Renal cortex interstitium (tissue), 11 donors: ENCODE measurements at regions not wholly inside any gene's neighbourhood (a gene's known extent, or its start where the extent isn't known, plus 50 kb on each side); places are given as distances from the start of the nearest gene placed in this dataset.
"Not testable (repeated sequence)": the region's sequence is repeated elsewhere in the genome, so short reads cannot be mapped to it uniquely, and the experiment has no call there.

ENCODE experiments used
- DNase-seq, 11 donors: peaks; one replicate each; pipeline ENCODE4 v3.0.0-alpha.2; 2013; ENCODE audit warnings: low read depth in 9 of 11, low spot score in 4 of 11; ENCODE audit errors: extremely low read depth in 1 of 11

DNA sequence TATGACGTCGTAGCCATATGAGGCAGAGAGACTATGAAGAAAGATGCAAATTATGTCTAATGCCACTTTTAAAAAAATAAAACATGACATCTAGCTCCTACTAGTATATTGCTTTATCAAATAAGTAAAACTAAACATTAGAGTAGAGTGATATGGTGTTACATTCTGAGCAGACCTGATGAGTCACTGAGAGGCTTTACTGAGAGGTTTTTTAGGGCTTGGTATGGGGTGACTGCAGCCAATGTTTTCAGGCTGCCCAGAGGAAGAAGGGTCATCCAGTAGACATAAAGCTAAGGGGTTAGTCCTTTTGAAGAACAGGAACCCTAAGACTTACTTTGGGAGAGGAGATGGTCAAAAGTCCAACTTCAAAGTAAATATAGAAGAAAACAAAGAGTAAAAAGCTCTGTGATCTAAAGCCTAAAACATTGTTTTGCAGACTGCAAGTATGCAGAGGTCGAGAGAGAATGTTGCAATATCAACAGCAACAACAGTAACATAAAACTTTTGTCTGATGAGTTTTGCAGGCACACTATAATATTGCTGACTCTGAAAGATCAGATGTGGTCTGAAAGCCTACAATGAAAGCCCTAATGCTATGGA is 774.7 kb downstream of the TMTC2 start:
- DNase-seq = no peak

DNA sequence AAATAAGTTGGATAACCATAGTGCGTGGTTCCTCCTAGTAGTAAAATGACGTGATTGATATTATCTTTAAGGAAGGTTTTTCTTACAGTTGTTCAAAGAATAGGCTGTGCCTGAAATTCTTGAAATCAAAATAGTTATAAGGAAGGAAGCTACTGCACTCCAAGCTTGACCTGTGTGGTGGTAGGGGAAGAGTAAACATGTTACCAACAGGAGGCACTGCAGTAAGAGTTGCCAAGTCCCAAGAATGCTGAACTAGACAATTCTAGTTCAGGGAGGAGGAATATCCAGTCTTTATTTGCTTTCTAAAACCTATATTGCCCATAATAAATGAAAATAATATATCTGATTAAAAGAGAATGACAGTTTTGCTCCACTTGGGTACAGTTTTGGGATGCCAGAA is 764.5 kb downstream of the TMTC2 start:
- DNase-seq = no peak

DNA sequence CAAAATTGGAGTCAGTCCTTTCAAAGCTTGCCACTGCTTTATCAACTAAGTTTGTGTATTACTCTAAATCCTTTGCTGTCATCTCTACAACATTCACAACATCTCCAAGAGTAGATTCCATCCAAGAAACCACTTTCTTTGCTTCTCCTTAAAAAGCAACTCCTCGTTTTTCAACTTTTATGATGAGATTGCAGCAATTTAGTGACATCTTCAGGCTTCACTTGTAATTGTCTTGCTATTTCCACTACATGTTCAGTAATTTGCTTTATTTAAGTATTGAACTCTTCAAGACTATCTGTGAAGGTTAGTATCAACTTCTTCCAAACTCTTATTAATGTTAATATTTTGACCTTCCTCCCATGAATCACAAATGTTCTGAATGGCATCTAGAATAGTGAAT is 747.9 kb downstream of the TMTC2 start:
- DNase-seq = no peak

DNA sequence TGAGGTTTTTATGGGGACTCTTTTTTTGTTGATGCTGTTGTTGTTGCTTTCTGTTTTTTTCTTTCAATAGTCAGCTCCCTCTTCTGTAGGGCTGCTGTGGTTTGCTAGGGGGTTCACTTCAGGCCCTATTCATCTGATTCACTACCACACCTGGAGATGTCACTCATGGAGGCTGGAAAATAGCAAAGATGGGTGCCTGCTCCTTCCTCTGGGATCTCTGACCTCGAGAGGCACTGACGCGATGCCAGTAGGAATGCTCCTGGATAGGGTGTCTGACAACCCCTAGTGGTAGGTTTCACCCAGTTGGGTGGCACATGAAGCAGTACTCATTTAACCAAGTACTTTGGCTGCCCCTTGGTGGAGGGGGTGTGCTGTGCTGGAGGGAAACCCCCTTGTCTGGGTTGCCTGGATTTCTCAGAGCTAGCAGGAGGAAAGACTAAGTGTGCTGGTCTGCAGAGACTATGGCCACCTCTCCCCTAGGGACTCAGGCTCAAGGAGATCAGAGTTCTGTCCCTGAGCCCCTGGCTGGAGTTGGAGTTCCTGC is 745.5 kb downstream of the TMTC2 start:
- DNase-seq = no peak

DNA sequence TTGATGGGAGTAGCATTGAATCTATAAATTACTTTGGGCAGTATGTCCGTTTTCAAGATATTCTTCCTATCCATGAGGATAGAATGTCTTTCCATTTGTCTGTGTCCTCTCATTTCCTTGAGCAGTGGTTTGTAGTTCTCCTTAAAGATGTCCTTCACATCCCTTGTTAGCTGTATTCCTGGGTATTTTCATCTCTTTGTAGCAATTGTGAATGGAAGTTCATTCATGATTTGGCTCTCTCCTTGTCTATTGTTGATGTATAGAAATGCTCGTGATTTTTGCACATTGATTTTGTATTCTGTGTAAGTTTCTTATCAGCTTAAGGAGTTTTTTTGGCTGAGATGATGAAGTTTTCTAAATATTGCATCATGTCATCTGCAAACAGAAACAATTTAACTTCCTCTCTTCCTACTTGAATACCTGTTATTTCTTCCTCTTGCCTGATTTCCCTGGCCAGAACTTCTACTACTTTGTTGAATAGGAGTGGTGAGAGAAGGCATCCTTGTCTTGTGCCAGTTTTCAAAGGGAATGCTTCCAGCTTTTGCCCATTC is 741.0 kb downstream of the TMTC2 start:
- not testable (repeated sequence) for DNase-seq

DNA sequence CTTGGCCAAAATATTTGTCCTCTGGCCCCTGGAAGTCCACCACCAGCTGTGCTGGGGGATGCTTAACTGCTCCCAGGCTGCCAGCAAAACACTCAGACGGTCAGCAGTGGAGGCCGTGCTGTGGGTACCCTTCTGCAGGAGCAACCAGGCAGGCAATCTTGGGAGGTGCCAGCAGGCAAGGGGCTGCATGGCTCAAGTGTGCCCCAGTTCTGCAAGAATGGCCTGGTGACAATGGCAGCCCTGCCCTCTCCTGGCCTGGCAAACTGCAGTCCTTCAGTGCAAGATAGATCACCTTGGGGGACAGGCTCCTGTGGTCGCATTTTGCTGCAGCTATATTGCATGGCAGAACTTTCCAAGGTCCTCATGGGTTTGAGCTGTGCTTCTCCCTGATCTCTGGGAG is 728.3 kb downstream of the TMTC2 start:
- no peak for DNase-seq

DNA sequence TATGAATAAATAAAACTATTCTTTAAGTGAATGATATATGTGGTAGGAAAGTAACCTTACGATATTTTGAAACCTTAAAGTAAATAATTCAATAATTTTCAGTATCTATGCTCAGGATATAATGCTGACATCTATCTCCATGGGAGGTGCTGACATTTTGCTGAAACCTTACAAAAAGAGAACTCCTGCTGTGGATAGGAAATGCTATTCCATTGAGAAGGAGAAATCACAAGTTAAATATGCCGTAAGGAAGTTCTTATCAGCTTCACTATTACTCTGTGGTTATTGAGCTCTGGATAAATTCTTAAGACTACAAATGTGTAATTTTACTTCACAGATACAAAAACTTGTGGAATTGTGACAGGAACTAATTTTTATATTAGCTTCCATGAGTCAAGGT is 722.1 kb downstream of the TMTC2 start:
- DNase-seq = no peak

DNA sequence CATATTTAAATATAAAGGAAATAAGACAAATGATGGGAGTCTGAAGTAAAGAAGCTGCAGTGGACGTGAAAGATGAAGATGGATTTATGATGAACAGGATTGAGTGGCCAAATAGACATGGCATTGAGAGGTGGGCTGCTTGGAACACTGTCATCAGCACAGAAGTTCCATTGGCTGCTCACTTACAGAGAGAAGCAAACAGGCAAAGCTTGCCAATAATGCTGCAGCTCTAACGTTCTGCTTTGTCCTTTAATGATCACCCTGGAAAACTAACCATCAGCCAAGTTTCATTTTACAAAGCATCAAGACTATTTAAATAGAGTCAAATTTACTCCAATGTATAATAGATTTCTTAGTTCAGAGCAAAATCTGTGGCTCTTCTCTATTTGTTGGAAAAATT is 721.4 kb downstream of the TMTC2 start:
- no peak for DNase-seq

DNA sequence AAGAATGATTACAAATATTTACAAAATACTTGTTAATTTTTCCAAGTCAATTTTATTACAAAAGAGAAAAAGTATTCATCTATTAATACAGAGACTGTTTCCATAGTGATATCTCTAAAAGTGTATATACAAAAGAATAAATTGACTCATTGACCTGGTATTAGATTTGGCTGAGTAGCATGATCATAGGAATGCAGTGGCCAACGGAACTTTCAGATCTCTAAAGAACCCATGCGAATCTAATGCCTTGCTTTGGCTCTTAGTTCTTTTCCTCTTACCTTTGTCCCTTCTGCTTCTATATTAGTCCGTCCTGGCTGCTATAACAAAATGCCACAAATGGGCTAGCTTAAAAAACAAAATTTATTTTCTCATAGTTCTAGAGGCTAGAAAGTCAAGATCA is 717.8 kb downstream of the TMTC2 start:
- DNase-seq = no peak

DNA sequence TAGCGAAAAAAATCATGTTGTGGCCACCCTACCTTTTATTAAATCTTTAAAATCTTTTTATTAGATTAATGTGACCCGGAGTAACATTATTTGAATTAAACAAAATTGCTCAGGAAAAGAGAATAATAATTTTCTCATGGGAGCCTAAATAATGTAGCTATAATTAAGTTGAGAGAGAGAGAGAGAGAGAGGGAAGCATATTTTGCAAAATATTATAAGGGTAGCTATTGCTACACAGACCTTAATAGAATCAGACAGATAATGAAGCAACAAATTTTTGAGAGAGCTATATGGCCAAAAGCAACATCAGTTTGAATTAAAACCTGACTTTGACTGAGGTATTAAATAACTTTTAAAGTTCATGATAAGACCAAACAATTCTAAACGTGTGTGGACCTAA is 703.5 kb downstream of the TMTC2 start:
- no peak for DNase-seq

DNA sequence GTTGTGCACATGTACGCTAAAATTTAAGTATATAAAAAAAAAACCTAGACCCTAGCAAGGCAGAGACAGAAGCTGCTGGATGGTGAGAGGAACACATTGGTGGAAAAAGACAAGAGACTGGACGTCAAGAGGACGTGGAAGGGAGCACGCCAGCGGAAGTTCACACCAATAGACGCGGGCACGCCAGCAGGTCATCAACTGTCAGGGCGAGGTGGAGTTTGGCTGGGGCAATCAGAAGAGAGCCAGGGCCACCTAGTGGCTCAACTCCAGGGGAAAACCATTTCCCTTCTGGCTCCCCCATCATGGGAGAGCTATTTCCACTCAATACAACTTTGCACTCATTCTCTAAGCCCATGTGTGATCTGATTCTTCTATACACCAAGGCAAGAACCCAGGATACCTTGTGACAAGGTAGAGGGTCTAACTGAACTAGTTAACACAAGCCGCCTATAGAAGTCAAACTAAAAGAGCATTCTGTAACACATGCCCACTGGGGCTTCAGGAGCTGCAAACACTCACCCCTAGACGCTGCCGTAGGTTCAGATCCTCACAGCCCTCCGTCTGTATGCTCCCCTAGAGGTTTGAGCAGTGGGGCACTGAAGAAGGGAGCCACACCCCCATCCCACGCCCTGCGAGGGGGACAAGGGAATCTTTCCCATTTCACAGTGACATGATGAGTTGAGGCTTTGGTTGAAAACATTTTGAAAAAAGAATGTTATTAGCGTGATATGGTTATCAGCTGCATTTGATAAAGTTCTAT is 702.7 kb downstream of the TMTC2 start:
- DNase-seq = peak in 1 of 11 donors; percentile 0

DNA sequence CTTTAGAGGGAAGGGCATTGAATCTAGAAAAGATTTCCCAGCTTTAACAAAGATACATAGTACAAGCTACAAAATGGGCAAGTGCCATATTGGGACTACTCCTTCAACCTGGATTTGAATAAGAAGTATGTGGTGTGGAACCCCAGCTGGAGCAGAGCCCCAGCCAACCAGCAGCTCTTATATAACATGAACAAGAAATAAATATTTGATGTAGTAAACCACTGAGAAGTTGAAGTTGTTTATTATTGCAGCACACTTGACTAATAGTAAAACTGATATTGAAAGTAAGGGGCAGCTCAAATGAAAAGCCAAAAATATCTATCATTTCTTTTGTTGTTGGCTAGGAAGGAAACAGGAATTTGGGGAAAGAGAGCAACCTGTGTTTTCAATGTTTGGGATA is 701.8 kb downstream of the TMTC2 start:
- DNase-seq = no peak

DNA sequence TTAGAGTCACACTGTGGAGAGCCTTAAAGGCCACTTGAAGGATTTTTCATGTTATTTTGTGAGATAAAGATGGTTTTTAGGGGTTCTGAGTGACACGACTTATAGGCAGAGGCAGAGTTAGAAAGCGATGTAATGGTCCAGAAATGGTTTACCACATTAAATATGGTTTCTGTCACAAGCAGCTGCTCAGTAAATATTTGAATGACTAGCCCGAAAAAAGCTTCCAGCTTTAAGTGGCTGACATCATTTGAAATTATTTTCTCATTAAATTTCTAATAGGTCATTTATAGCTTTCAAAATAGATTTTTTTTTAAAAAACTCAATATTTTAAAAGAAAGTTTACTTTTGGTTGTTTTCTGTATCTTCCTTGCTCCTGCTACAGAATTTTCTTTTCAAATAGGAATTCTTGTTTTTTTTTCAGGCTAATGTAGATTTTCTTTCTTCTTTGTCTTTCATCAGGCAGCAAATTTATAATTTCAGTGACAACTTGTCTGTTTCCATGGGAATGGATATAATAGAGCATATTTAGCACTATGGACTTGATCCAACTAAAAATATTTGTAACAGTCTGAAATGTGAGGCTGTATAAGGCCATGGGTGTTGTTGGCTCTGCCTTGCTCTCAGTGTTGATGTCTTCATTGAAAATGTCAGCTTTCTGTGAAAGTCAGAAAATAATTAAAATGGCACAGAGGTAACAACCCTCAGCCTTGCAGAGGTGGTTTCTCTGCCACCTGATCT is 700.0 kb downstream of the TMTC2 start:
- no peak for DNase-seq

DNA sequence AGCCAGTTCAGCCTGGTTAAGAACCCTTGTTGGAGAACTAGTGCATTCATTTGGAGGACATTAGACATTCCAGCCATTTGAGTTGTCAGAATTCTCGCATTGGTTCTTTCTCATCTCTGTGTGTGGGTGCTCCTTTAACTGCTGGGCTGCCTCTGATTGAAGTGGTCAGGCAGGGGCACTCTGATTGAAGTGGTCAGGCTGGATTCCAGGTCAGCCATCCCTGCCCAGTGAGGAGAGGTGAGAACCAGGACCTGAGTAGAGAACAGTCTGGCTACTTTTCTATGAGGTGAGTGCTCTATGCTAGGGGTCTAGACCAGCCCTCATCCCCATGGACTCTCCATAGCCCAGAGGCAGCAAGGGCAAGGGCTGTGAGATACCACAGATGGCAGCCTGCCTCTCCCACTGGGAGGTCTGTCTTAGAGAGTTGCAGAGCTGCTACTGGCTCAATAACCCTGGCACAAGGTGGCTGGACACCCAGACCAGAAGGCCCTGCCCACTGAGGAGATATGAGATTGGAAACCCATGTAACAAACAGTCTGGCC is 691.6 kb downstream of the TMTC2 start:
- DNase-seq = no peak

DNA sequence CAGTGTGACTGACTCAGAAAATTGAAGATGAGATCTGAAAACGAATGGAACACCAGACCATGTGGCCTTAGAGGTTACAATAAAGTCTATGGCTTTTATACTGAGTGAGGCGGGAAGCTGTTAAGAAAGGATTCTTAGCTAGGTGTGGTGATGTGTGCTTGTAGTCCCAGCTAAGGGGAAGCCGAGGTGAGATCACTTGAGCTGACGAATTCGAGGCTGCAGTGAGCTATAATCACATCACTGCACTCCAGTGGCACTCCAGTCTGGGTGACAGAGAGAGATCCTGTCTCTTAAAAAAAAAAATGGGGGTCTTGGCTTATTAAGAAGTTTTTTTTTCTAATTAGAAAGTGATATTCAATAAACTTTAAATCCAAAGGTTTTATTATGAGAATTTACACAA is 678.6 kb downstream of the TMTC2 start:
- no peak for DNase-seq

DNA sequence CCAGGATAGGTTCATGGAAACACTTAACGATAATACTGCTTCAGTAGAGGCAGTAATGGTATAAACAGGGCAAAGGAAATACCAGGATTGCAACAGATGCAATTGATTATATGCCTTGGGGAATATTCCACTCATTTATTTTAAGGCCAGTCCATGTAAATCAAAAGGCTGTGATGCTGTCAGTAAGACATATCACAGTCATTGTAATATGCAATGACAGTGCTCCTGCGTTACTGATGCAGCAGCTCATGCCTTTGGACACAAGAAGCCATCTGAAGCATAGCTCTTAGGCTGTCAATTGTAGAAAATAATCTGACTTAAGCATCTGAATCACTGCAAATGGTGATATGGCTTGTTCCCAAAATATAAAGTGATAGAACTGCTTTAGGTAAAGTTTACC is 674.8 kb downstream of the TMTC2 start:
- no peak for DNase-seq

DNA sequence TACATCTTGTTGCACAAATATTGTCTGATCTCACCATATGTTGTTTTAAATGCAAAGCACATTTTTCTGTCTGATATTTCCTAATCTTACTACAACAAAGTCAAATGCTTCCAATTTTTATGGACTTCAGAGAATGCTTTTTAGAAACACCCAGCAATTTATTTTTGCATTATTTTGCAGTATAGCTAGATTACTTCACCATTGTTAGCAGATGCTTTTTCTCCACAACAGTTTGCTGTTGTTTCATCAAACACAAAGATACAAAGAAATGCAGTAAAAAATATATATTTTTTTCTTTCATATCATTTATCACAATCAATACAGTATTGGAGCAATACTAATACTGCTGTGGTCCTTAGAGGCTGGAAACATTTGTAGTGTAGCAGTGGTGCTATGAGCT is 674.4 kb downstream of the TMTC2 start:
- DNase-seq = no peak

DNA sequence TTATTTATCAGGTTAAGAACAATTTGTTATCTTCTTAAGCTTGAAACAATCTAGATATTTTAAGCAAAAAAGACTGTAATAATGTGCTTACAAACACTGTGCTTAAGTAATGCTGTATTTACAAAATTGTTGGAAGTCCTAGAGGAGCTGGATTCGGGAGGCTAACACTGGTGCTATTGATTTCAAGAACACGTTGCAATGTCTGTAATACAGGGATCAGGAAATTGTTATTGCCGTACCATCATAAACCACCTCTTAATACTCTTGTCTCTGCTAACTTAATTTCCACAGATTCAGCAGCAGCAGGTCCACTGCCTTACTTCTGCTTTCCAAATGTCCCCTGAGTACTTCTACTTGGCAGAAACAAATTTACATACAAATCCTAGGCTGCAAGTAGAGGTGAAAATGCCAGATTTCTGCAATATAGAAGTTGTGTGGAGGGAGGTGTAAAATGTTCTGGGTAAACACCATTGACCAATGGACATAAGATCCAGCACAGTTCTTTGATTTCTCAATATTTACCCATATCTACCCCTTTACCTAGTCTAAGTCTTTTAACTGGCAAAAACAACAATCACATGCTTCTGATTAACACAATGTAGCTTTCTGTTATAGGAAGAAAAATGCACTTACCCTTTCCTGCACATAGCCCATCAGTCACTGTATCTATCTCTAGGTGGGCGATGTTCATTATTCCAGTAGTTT is 663.4 kb downstream of the TMTC2 start:
- no peak for DNase-seq

DNA sequence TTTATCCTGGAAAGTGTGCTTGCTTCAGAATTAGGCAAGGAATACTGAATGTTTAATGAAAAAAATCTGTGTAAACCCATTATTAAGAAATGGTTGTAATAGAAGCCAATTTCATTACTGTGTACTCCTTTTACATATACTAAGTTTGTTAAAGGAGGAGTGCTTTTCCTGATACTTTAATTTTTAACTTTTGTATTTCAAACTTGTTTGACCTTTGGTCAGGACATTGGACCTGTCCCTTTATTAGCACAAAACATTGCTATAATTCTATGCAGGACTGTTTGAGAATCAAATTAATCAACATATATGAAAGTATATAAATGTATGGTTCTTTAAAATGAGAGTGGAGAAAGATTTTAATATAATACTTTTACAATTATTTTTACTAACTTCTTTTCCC is 659.6 kb downstream of the TMTC2 start:
- no peak for DNase-seq
